Endothelial cell of umbilical vein (primary cell): ENCODE measurements at regions not wholly inside any gene's neighbourhood (a gene's known extent, or its start where the extent isn't known, plus 50 kb on each side); places are given as distances from the start of the nearest gene placed in this dataset.

Experiments
- BruUV-seq: library from RNA; stranded (reverse); fragments of 400-500 nt; replicated peaks from 2 replicates; lab custom pipeline; 2021; lab: Mats Ljungman, UMichigan
- CTCF ChIA-PET: fragments of 300-600, 350-600 bp; sonication (Branson Sonifier 250); formaldehyde crosslinking; loops from one replicate; lab custom pipeline; 2021; ENCODE audit warnings: antibody characterized with exemption, inconsistent platforms; lab: Charles Lee
- POLR2A ChIA-PET: fragments of 300-600, 350-600 bp; sonication (Branson Sonifier 250); formaldehyde crosslinking; loops from one replicate; lab custom pipeline; 2021; ENCODE audit warnings: antibody characterized with exemption, inconsistent platforms; lab: Charles Lee
- DNase-seq: peaks from one replicate; pipeline ENCODE4 v3.0.0-alpha.2; 2011; ENCODE audit warnings: low read depth, low spot score
- FAIRE-seq: peaks from 2 replicates; lab custom pipeline; 2011; peaks lifted over from hg19 to GRCh38; lab: Jason Lieb, UNC
- H2AFZ ChIP-seq: 2 replicates; pipeline ENCODE4 v1.6.0; 2012; ENCODE audit warnings: low read depth, low read length, control low read depth, inconsistent platforms
- H3K27ac ChIP-seq: 2 replicates; pipeline ENCODE4 v1.5.1; 2011; ENCODE audit warnings: low read depth, mild to moderate bottlenecking, control low read depth, low read length, moderate library complexity; ENCODE audit not compliant: insufficient read depth
- H3K27me3 ChIP-seq, 2 experiments: 2 replicates each; pipeline versions ENCODE4 v1.6.0 to v1.6.1; 2011; ENCODE audit warnings: low read length in 2 of 2, mixed read lengths in 1 of 2; ENCODE audit not compliant: control insufficient read depth in 2 of 2, insufficient read depth in 2 of 2
- H3K36me3 ChIP-seq, 2 experiments: 2 replicates in 1 of 2; 3 replicates in 1 of 2; pipeline ENCODE4 v1.5.1; 2011; ENCODE audit warnings: low read length in 2 of 2, mild to moderate bottlenecking in 1 of 2, moderate library complexity in 1 of 2; ENCODE audit not compliant: control insufficient read depth in 2 of 2, insufficient read depth in 2 of 2; ENCODE audit errors: extremely low read depth in 1 of 2
- H3K4me1 ChIP-seq: 3 replicates; pipeline ENCODE4 v1.5.1; 2011; ENCODE audit warnings: mild to moderate bottlenecking, low read length; ENCODE audit not compliant: control insufficient read depth, insufficient read depth; ENCODE audit errors: extremely low read depth
- H3K4me2 ChIP-seq: 2 replicates; pipeline ENCODE4 v1.6.1; 2011; ENCODE audit warnings: low read length, control low read depth, mixed read lengths; ENCODE audit not compliant: insufficient read depth
- H3K4me3 ChIP-seq, 3 experiments: fragments of 200-600 bp in 1 of 3; sonication (generic), shearing (Covaris generic) in 1 of 3; replicated peaks in 1 of 3; 2 replicates each; pipeline ENCODE4 v1.5.1; 2011 to 2016; ENCODE audit warnings: control low read depth in 3 of 3, low read length in 3 of 3, mild to moderate bottlenecking in 2 of 3, inconsistent platforms in 1 of 3, low read depth in 1 of 3, moderate library complexity in 1 of 3; ENCODE audit not compliant: insufficient read depth in 1 of 3
- H3K79me2 ChIP-seq: 2 replicates; pipeline ENCODE4 v1.6.0; 2012; ENCODE audit warnings: low read length, inconsistent platforms; ENCODE audit not compliant: control insufficient read depth, insufficient read depth
- H3K9ac ChIP-seq: replicated peaks from 2 replicates; pipeline ENCODE3; 2011; ENCODE audit warnings: low read length, control low read depth; ENCODE audit not compliant: insufficient read depth; ENCODE audit errors: extremely low read depth
- H3K9me1 ChIP-seq: replicated peaks from 3 replicates; pipeline ENCODE4 v1.6.0; 2011; ENCODE audit warnings: mild to moderate bottlenecking, low read length; ENCODE audit not compliant: control insufficient read depth, insufficient read depth; ENCODE audit errors: extremely low read depth
- H3K9me3 ChIP-seq: replicated peaks from 2 replicates; pipeline ENCODE4 v1.5.1; 2012; ENCODE audit warnings: low read length, inconsistent platforms; ENCODE audit not compliant: control insufficient read depth, insufficient read depth
- H4K20me1 ChIP-seq: replicated peaks from 2 replicates; pipeline ENCODE3; 2011; ENCODE audit warnings: mild to moderate bottlenecking, low read length; ENCODE audit not compliant: control insufficient read depth, insufficient read depth; ENCODE audit errors: extremely low read depth
- EZH2 ChIP-seq: IDR thresholded peaks from 2 replicates; pipeline ENCODE4 v1.6.1; 2012; ENCODE audit warnings: borderline replicate concordance, low read depth, mild to moderate bottlenecking, moderate library complexity, low read length, inconsistent platforms; ENCODE audit not compliant: severe bottlenecking
- FOS ChIP-seq: IDR thresholded peaks from 2 replicates; pipeline ENCODE4 v1.6.1; 2011; ENCODE audit warnings: mild to moderate bottlenecking, low read length, moderate library complexity, borderline replicate concordance; ENCODE audit not compliant: insufficient read depth
- GATA2 ChIP-seq: IDR thresholded peaks from 2 replicates; pipeline ENCODE4 v1.7.0; 2011; ENCODE audit warnings: low read depth, mild to moderate bottlenecking, moderate library complexity, mixed read lengths, low read length; ENCODE audit not compliant: insufficient read length, insufficient read depth
- JUN ChIP-seq: IDR thresholded peaks from 2 replicates; pipeline ENCODE4 v1.6.1; 2011; ENCODE audit warnings: borderline replicate concordance, low read depth; ENCODE audit not compliant: insufficient read length, insufficient read depth
- MYC ChIP-seq: IDR thresholded peaks from one replicate; pipeline ENCODE4 v1.6.1; 2011; ENCODE audit warnings: mild to moderate bottlenecking, low read depth, low read length
- POLR2A ChIP-seq: IDR thresholded peaks from 2 replicates; pipeline ENCODE4 v1.6.1; 2012; ENCODE audit warnings: low read depth, mild to moderate bottlenecking, control low read depth, low read length
- POLR2AphosphoS5 ChIP-seq: IDR thresholded peaks from 2 replicates; pipeline ENCODE4 v1.6.1; 2012; ENCODE audit warnings: low read depth, mild to moderate bottlenecking, control low read depth, low read length, moderate library complexity; ENCODE audit not compliant: insufficient read depth
- dilution Hi-C: fragments of 300-500 bp; cut with MboI; formaldehyde crosslinking; loops from one replicate; pipeline ENCODE4 v1.15.0; 2019; ENCODE audit warnings: low sequenced_read_pairs; ENCODE audit not compliant: extremely low pct_ligation_motif_present
- intact Hi-C: fragments of 100-400 bp; cut with micrococcal nuclease; formaldehyde crosslinking; loops from one replicate; pipeline ENCODE4 v1.10.0; 2022
- TF ChIP-seq, protein P1 (sequence below), 2 donors: IDR thresholded peaks; 1 replicate in 1 of 2; 2 replicates in 1 of 2; pipeline ENCODE4 v1.5.1; 2011; ENCODE audit warnings: low read length in 2 of 2, mild to moderate bottlenecking in 2 of 2, moderate library complexity in 2 of 2, control low read depth in 1 of 2, inconsistent platforms in 1 of 2, low read depth in 1 of 2; ENCODE audit not compliant: insufficient read depth in 1 of 2; ENCODE audit errors: extremely low read depth in 1 of 2
- TF ChIP-seq, protein P2 (sequence below): IDR thresholded peaks from 2 replicates; pipeline ENCODE4 v1.6.1; 2011; ENCODE audit not compliant: insufficient read depth, insufficient read length

DNA sequence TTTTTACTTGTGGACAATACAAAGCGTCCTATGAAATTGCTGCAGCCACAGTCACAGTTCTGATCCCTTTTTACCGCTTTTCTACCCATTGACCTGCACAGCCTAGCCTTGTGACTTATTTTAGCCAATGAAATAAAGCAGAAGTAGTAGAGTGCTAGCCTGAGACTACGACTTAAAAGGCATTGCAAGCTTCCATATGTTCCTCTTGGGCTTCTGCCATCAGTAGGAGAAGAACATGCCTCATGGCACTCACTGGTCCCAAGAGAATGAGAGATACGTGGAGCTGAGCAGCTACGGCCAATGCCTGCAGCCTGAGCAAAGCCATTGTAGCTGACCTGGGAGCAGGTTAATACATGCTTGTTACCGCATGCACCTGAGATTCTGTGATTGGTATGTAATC, 416.6 kb upstream of the CLINT1 start:
- Histone ChIP-seq H3K27ac (no peak overlapping the region), H3K36me3 (no peaks in the 10 kb centered on the region), H3K4me1 (no peaks in the 10 kb centered on the region), H2AFZ (no peak overlapping the region), H3K27me3 (no peaks in the 10 kb centered on the region), H3K9me3 (no peaks in the 10 kb centered on the region), H3K79me2 (no peaks in the 10 kb centered on the region), H3K4me2 (no peak overlapping the region), H4K20me1 (no peaks in the 10 kb centered on the region), H3K9me1 (no peaks in the 10 kb centered on the region), H3K9ac (no peak overlapping the region), H3K4me3 (no peak overlapping the region)
- TF ChIP-seq GATA2 (no peak), JUN (no peak), FOS (no peak), MYC (no peak), POLR2AphosphoS5 (no peak), POLR2A (no peak), EZH2 (no peak)
- TF ChIP-seq, protein P1, sequence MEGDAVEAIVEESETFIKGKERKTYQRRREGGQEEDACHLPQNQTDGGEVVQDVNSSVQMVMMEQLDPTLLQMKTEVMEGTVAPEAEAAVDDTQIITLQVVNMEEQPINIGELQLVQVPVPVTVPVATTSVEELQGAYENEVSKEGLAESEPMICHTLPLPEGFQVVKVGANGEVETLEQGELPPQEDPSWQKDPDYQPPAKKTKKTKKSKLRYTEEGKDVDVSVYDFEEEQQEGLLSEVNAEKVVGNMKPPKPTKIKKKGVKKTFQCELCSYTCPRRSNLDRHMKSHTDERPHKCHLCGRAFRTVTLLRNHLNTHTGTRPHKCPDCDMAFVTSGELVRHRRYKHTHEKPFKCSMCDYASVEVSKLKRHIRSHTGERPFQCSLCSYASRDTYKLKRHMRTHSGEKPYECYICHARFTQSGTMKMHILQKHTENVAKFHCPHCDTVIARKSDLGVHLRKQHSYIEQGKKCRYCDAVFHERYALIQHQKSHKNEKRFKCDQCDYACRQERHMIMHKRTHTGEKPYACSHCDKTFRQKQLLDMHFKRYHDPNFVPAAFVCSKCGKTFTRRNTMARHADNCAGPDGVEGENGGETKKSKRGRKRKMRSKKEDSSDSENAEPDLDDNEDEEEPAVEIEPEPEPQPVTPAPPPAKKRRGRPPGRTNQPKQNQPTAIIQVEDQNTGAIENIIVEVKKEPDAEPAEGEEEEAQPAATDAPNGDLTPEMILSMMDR (IDR thresholded peaks at IDR 0.05; ENCODE audit: extremely low read depth in 1 of 2, insufficient read depth in 1 of 2, low read depth in 1 of 2, low read length in 2 of 2): no peak
- TF ChIP-seq, protein P2, sequence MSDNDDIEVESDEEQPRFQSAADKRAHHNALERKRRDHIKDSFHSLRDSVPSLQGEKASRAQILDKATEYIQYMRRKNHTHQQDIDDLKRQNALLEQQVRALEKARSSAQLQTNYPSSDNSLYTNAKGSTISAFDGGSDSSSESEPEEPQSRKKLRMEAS: no peak
- no peak for DNase-seq
- ChIA-PET POLR2A (no interaction called here), CTCF (no interaction called here)
- no TSS peak for BruUV-seq
- dilution Hi-C loops: no loop called here
- intact Hi-C loops: no loop called here
- FAIRE-seq: no peak
